IMR-90 (cell line): ENCODE measurements at regions not wholly inside any gene's neighbourhood (a gene's known extent, or its start where the extent isn't known, plus 50 kb on each side); places are given as distances from the start of the nearest gene placed in this dataset.

ENCODE experiments used
- ATAC-seq: fragments of 200-7000 bp; cut with Tn5 transposase; 2 replicates; pipeline ENCODE4 v1.9.1; 2020; ENCODE audit warnings: low read depth, mild to moderate bottlenecking, moderate library complexity
- BruUV-seq: library from RNA; stranded (reverse); fragments of 400-500 nt; replicated peaks from 2 replicates; lab custom pipeline; 2021; lab: Mats Ljungman, UMichigan
- CTCF ChIA-PET: fragments of 300-600 bp; formaldehyde crosslinking; extraction: SDS; loops from one replicate; lab custom pipeline; 2021; ENCODE audit warnings: antibody characterized with exemption; lab: Yijun Ruan, JAX
- POLR2A ChIA-PET: fragments of 300-600 bp; sonication (Branson Sonifier 250); formaldehyde crosslinking; loops from one replicate; lab custom pipeline; 2022; ENCODE audit warnings: antibody characterized with exemption; ENCODE audit not compliant: unreplicated experiment; lab: Charles Lee
- DNase-seq: peaks from one replicate; pipeline ENCODE4 v3.0.0; 2013
- H2AFZ ChIP-seq: replicated peaks from 2 replicates; pipeline ENCODE3; 2013; ENCODE audit warnings: low read length, mild to moderate bottlenecking; ENCODE audit not compliant: poor library complexity
- H2AK5ac ChIP-seq: 2 replicates; pipeline ENCODE4 v1.6.1; 2013; ENCODE audit warnings: low read depth, low read length, inconsistent platforms
- H2AK9ac ChIP-seq: replicated peaks from 2 replicates; pipeline ENCODE3; 2013; ENCODE audit warnings: mild to moderate bottlenecking, low read depth, low read length, moderate library complexity; ENCODE audit not compliant: poor library complexity
- H2BK120ac ChIP-seq: 2 replicates; pipeline ENCODE4 v1.6.1; 2013; ENCODE audit warnings: low read depth, low read length, inconsistent platforms
- H2BK15ac ChIP-seq: 3 replicates; pipeline ENCODE4 v1.6.1; 2013; ENCODE audit warnings: low read depth, low read length, inconsistent platforms
- H2BK20ac ChIP-seq: 2 replicates; pipeline ENCODE4 v1.6.1; 2013; ENCODE audit warnings: low read depth, mild to moderate bottlenecking, inconsistent platforms, low read length, moderate library complexity
- H2BK5ac ChIP-seq: 2 replicates; pipeline ENCODE4 v1.6.1; 2013; ENCODE audit warnings: mild to moderate bottlenecking, low read depth, low read length, inconsistent platforms; ENCODE audit not compliant: poor library complexity, severe bottlenecking
- H3K14ac ChIP-seq: replicated peaks from 2 replicates; pipeline ENCODE4 v1.6.1; 2013; ENCODE audit warnings: low read depth, low read length, inconsistent platforms
- H3K18ac ChIP-seq: 2 replicates; pipeline ENCODE4 v1.6.1; 2013; ENCODE audit warnings: low read depth, low read length, control low read depth
- H3K23ac ChIP-seq: 2 replicates; pipeline ENCODE4 v1.6.1; 2013; ENCODE audit warnings: low read depth, low read length, inconsistent platforms
- H3K27ac ChIP-seq: 2 replicates; pipeline ENCODE4 v1.5.1; 2013; ENCODE audit warnings: mild to moderate bottlenecking, control low read depth, low read length; ENCODE audit not compliant: insufficient read depth
- H3K27me3 ChIP-seq: 2 replicates; pipeline ENCODE4 v1.6.1; 2013; ENCODE audit warnings: low read length; ENCODE audit not compliant: control insufficient read depth, insufficient read depth
- H3K36me3 ChIP-seq: 2 replicates; pipeline ENCODE4 v1.6.1; 2013; ENCODE audit warnings: low read length, mixed read lengths; ENCODE audit not compliant: control insufficient read depth, insufficient read depth
- H3K4ac ChIP-seq: 2 replicates; pipeline ENCODE4 v1.6.1; 2013; ENCODE audit warnings: low read depth, low read length, inconsistent platforms
- H3K4me1 ChIP-seq: 2 replicates; pipeline ENCODE4 v1.6.1; 2013; ENCODE audit warnings: low read length, mixed read lengths; ENCODE audit not compliant: control insufficient read depth, insufficient read depth
- H3K4me2 ChIP-seq: 2 replicates; pipeline ENCODE4 v1.6.1; 2013; ENCODE audit warnings: low read depth, mild to moderate bottlenecking, control low read depth, low read length, moderate library complexity
- H3K4me3 ChIP-seq: 2 replicates; pipeline ENCODE4 v1.5.1; 2013; ENCODE audit warnings: low read depth, mild to moderate bottlenecking, control low read depth, low read length, moderate library complexity; ENCODE audit not compliant: insufficient read depth
- H3K56ac ChIP-seq: 2 replicates; pipeline ENCODE4 v1.6.1; 2013; ENCODE audit warnings: low read length, inconsistent platforms; ENCODE audit not compliant: insufficient read depth; ENCODE audit errors: extremely low read depth
- H3K79me1 ChIP-seq, 2 experiments: 2 replicates each; pipeline ENCODE4 v1.6.1; 2013; ENCODE audit warnings: low read length in 2 of 2, inconsistent platforms in 1 of 2, low read depth in 1 of 2
- H3K9ac ChIP-seq: 2 replicates; pipeline ENCODE4 v1.6.1; 2013; ENCODE audit warnings: low read depth, low read length, control low read depth
- H3K9me1 ChIP-seq: 2 replicates; pipeline ENCODE4 v1.6.1; 2013; ENCODE audit warnings: low read length, inconsistent platforms; ENCODE audit not compliant: insufficient read depth
- H3K9me3 ChIP-seq: 2 replicates; pipeline ENCODE4 v1.6.1; 2013; ENCODE audit warnings: low read length; ENCODE audit not compliant: control insufficient read depth, insufficient read depth
- H4K20me1 ChIP-seq: 2 replicates; pipeline ENCODE4 v1.6.1; 2013; ENCODE audit warnings: low read length, inconsistent platforms; ENCODE audit not compliant: insufficient read depth
- H4K5ac ChIP-seq: 2 replicates; pipeline ENCODE4 v1.6.1; 2013; ENCODE audit warnings: mild to moderate bottlenecking, low read depth, low read length, control low read depth
- H4K8ac ChIP-seq, 2 experiments: 2 replicates each; pipeline ENCODE4 v1.6.1; 2013; ENCODE audit warnings: low read depth in 2 of 2, low read length in 2 of 2, control low read depth in 1 of 2, inconsistent platforms in 1 of 2
- H4K91ac ChIP-seq: 2 replicates; pipeline ENCODE4 v1.6.1; 2013; ENCODE audit warnings: low read depth, low read length, inconsistent platforms; ENCODE audit not compliant: insufficient read depth
- BHLHE40 ChIP-seq: fragments of 150-350 bp; IDR thresholded peaks from 2 replicates; pipeline ENCODE4 v1.6.1; 2016; ENCODE audit warnings: mild to moderate bottlenecking, low read depth, low read length
- CEBPB ChIP-seq: IDR thresholded peaks from 2 replicates; pipeline ENCODE4 v1.6.1; 2012; ENCODE audit warnings: low read depth, low read length, improper control_type of control experiment
- CHD1 ChIP-seq: IDR thresholded peaks from 2 replicates; pipeline ENCODE4 v1.6.1; 2012; ENCODE audit warnings: low read depth, low read length, improper control_type of control experiment
- CTCF ChIP-seq: conservative IDR thresholded peaks from 2 replicates; pipeline ENCODE4 v1.5.1; 2012; ENCODE audit warnings: mild to moderate bottlenecking, low read depth, low read length, improper control_type of control experiment
- ELK1 ChIP-seq: fragments of 150-350 bp; IDR thresholded peaks from 2 replicates; pipeline ENCODE4 v1.6.1; 2016; ENCODE audit warnings: low read depth, mild to moderate bottlenecking, low read length, moderate library complexity, borderline replicate concordance
- FOS ChIP-seq: fragments of 150-350 bp; IDR thresholded peaks from 2 replicates; pipeline ENCODE4 v1.6.1; 2016; ENCODE audit warnings: low read depth, low read length
- MAFK ChIP-seq: IDR thresholded peaks from 2 replicates; pipeline ENCODE4 v1.6.1; 2012; ENCODE audit warnings: low read depth, low read length, improper control_type of control experiment
- MAZ ChIP-seq: IDR thresholded peaks from 2 replicates; pipeline ENCODE4 v1.6.1; 2012; ENCODE audit warnings: low read depth, mild to moderate bottlenecking, low read length, improper control_type of control experiment, moderate library complexity, borderline replicate concordance
- MXI1 ChIP-seq: IDR thresholded peaks from 2 replicates; pipeline ENCODE4 v1.6.1; 2012; ENCODE audit warnings: low read depth, mild to moderate bottlenecking, low read length, moderate library complexity, borderline replicate concordance
- NFE2L2 ChIP-seq: fragments of 150-350 bp; IDR thresholded peaks from 2 replicates; pipeline ENCODE4 v1.6.1; 2016; ENCODE audit warnings: low read depth, mild to moderate bottlenecking, low read length
- RCOR1 ChIP-seq: IDR thresholded peaks from 2 replicates; pipeline ENCODE4 v1.6.1; 2012; ENCODE audit warnings: mild to moderate bottlenecking, low read length, improper control_type of control experiment; ENCODE audit not compliant: insufficient replicate concordance
- RFX5 ChIP-seq: IDR thresholded peaks from 2 replicates; pipeline ENCODE4 v1.8.0; 2012; ENCODE audit warnings: low read depth, mild to moderate bottlenecking, low read length, moderate library complexity
- SMC3 ChIP-seq: fragments of 150-350 bp; IDR thresholded peaks from 2 replicates; pipeline ENCODE4 v1.6.1; 2016; ENCODE audit warnings: low read depth, mild to moderate bottlenecking, antibody characterized with exemption, low read length, moderate library complexity
- USF2 ChIP-seq: fragments of 150-350 bp; IDR thresholded peaks from 2 replicates; pipeline ENCODE4 v1.6.1; 2017; ENCODE audit warnings: mild to moderate bottlenecking, antibody characterized with exemption, low read length, low read depth
- WGBS, 2 experiments: methylation state at CpG; one replicate each; pipeline versions ENCODE4 v1.1.5 to v1.1.7; 2013; ENCODE audit warnings: missing lambda C conversion rate in 2 of 2; ENCODE audit not compliant: insufficient read length in 1 of 2; ENCODE audit errors: extremely low coverage in 2 of 2; 5-methylcytosine and 5-hydroxymethylcytosine counted together
- dilution Hi-C: fragments of 300-500 bp; cut with HindIII; formaldehyde crosslinking; loops from one replicate; pipeline ENCODE4 v1.14.3; 2018; ENCODE audit warnings: low sequenced_read_pairs; ENCODE audit not compliant: unreplicated experiment
- in situ Hi-C: fragments of 300-500 bp; cut with MboI; formaldehyde crosslinking; loops from 3 replicates; pipeline ENCODE4 v1.14.3; 2019; ENCODE audit warnings: low sequenced_read_pairs, inconsistent platforms, mixed read lengths
- intact Hi-C: fragments of 100-400 bp; cut with micrococcal nuclease; formaldehyde crosslinking; loops from 2 replicates; pipeline ENCODE4 v1.10.0; 2022

GRCh38 chr6:149152521-149152920 is 165.0 kb upstream of the TAB2 start:
- H3K4ac ChIP-seq, result no peak overlapping the region
- no peaks in the 10 kb centered on the region for H3K4me1 ChIP-seq
- H3K18ac ChIP-seq, result no peak overlapping the region
- no peak overlapping the region for H3K23ac ChIP-seq
- H3K36me3 ChIP-seq, result no peaks in the 10 kb centered on the region
- no peak overlapping the region for H2AK9ac ChIP-seq
- dilution Hi-C loops, result no loop called here
- H4K91ac ChIP-seq, result no peak overlapping the region
- H3K14ac ChIP-seq, result no peak overlapping the region
- no peak overlapping the region for H2AFZ ChIP-seq
- in situ Hi-C loops, result no loop called here
- H3K9ac ChIP-seq, result no peak overlapping the region
- no peaks in the 10 kb centered on the region for H3K9me3 ChIP-seq
- no peak overlapping the region for H3K27ac ChIP-seq
- TF ChIP-seq CHD1 (no peak), BHLHE40 (no peak), ELK1 (no peak), SMC3 (no peak), USF2 (no peak), NFE2L2 (no peak), CTCF (no peak), RFX5 (no peak), MAFK (no peak), CEBPB (no peak), RCOR1 (no peak), MXI1 (no peak), FOS (no peak), MAZ (no peak)
- BruUV-seq, result no TSS peak
- POLR2A ChIA-PET, result no interaction called here
- H4K5ac ChIP-seq, result no peak overlapping the region
- H3K27me3 ChIP-seq, result peaks cover 35% of the 10 kb centered on the region
- H3K4me3 ChIP-seq, result no peak overlapping the region
- CTCF ChIA-PET, result no interaction called here
- DNase-seq (no peak), ATAC-seq (no peak)
- no peak overlapping the region for H4K8ac ChIP-seq
- no peak overlapping the region for H2BK20ac ChIP-seq
- no peaks in the 10 kb centered on the region for H3K9me1 ChIP-seq
- H4K20me1 ChIP-seq, result no peaks in the 10 kb centered on the region
- H2BK120ac ChIP-seq, result no peak overlapping the region
- no peak overlapping the region for H2BK15ac ChIP-seq
- no peak overlapping the region for H3K56ac ChIP-seq
- intact Hi-C loops, result no loop called here
- no peak overlapping the region for H2BK5ac ChIP-seq
- no peak overlapping the region for H2AK5ac ChIP-seq
- no CpG with 5 or more reads among the region's 1 CpG for WGBS, 2 experiments
- H3K4me2 ChIP-seq, result no peak overlapping the region
- no peaks in the 10 kb centered on the region for H3K79me1 ChIP-seq
